ENCODE measurements at regions not wholly inside any gene's neighbourhood (a gene's known extent, or its start where the extent isn't known, plus 50 kb on each side); places are given as distances from the start of the nearest gene placed in this dataset.

- no peak overlapping the region for H3K4me3 ChIP-seq (ENCODE audit: low read length)
- H3K4me3 Mint-ChIP-seq = no peak overlapping the region
- ChIA-PET POLR2A (no interaction called here), CTCF (no interaction called here)
- H3K36me3 Mint-ChIP-seq = peaks cover 0 to 5% (median 2%) of the 10 kb centered on the region in 3 donors
- H3K27me3 Mint-ChIP-seq = peaks cover 16 to 45% of the 10 kb centered on the region in 2 donors
- no peaks in the 10 kb centered on the region for H3K4me1 Mint-ChIP-seq
- no peak for DNase-seq
- H3K27me3 ChIP-seq (ENCODE audit: insufficient read depth, low read length, poor library complexity, severe bottlenecking) = peaks cover 4% of the 10 kb centered on the region
- peaks cover 0 to 10% (median 8%) of the 10 kb centered on the region in 5 donors for H3K9me3 Mint-ChIP-seq
- no peaks in the 10 kb centered on the region for H3K36me3 ChIP-seq (ENCODE audit: insufficient read depth, low read length)
- no peak overlapping the region for H3K27ac ChIP-seq (ENCODE audit: low read depth, low read length)
- H3K4me1 ChIP-seq (ENCODE audit: insufficient read depth, low read length) = no peaks in the 10 kb centered on the region
- H3K27ac Mint-ChIP-seq = no peak overlapping the region
- no peaks in the 10 kb centered on the region for H3K9me3 ChIP-seq (ENCODE audit: low read length)
These were observed 67.5 kb upstream of the STX16 start for GRCh38 chr20:58583586-58583985.

GRCh38 chr20:58583176-58583575, 67.9 kb upstream of the STX16 start:
- Mint-ChIP-seq H3K9me3 (peaks cover 0 to 10% (median 8%) of the 10 kb centered on the region in 5 donors), H3K27me3 (peaks cover 16 to 48% of the 10 kb centered on the region in 2 donors), H3K4me1 (no peaks in the 10 kb centered on the region), H3K4me3 (no peak overlapping the region), H3K36me3 (peaks cover 0 to 5% (median 2%) of the 10 kb centered on the region in 3 donors), H3K27ac (no peak overlapping the region)
- peaks cover 4% of the 10 kb centered on the region for H3K27me3 ChIP-seq (ENCODE audit: insufficient read depth, low read length, poor library complexity, severe bottlenecking)
- no peak overlapping the region for H3K4me3 ChIP-seq (ENCODE audit: low read length)
- no peak overlapping the region for H3K27ac ChIP-seq (ENCODE audit: low read depth, low read length)
- no peaks in the 10 kb centered on the region for H3K36me3 ChIP-seq (ENCODE audit: insufficient read depth, low read length)
- DNase-seq = no peak
- ChIA-PET CTCF (no interaction called here), POLR2A (no interaction called here)
- no peaks in the 10 kb centered on the region for H3K4me1 ChIP-seq (ENCODE audit: insufficient read depth, low read length)
- no peaks in the 10 kb centered on the region for H3K9me3 ChIP-seq (ENCODE audit: low read length)

GRCh38 chr20:58580474-58580835, 65.3 kb upstream of the APCDD1L start:
- ChIA-PET CTCF (no interaction called here), POLR2A (no interaction called here)
- H3K27ac Mint-ChIP-seq = no peak overlapping the region
- peaks cover 15 to 38% of the 10 kb centered on the region in 2 donors for H3K27me3 Mint-ChIP-seq
- no peak for DNase-seq
- H3K36me3 ChIP-seq (ENCODE audit: insufficient read depth, low read length) = no peaks in the 10 kb centered on the region
- no peak overlapping the region for H3K4me3 Mint-ChIP-seq
- peaks cover 0 to 10% (median 8%) of the 10 kb centered on the region in 5 donors for H3K9me3 Mint-ChIP-seq
- no peak overlapping the region for H3K4me3 ChIP-seq (ENCODE audit: low read length)
- no peaks in the 10 kb centered on the region for H3K4me1 ChIP-seq (ENCODE audit: insufficient read depth, low read length)
- H3K27me3 ChIP-seq (ENCODE audit: insufficient read depth, low read length, poor library complexity, severe bottlenecking) = peaks cover 4% of the 10 kb centered on the region
- H3K4me1 Mint-ChIP-seq = no peaks in the 10 kb centered on the region
- H3K27ac ChIP-seq (ENCODE audit: low read depth, low read length) = no peak overlapping the region
- no peaks in the 10 kb centered on the region for H3K9me3 ChIP-seq (ENCODE audit: low read length)
- peaks cover 0 to 5% (median 0%) of the 10 kb centered on the region in 3 donors for H3K36me3 Mint-ChIP-seq

GRCh38 chr20:58579819-58580473, 64.7 kb upstream of the APCDD1L start:
- no peaks in the 10 kb centered on the region for H3K9me3 ChIP-seq (ENCODE audit: low read length)
- H3K36me3 Mint-ChIP-seq = peaks cover 0 to 3% (median 0%) of the 10 kb centered on the region in 3 donors
- peaks cover 4% of the 10 kb centered on the region for H3K27me3 ChIP-seq (ENCODE audit: insufficient read depth, low read length, poor library complexity, severe bottlenecking)
- no peak for DNase-seq
- no peak overlapping the region for H3K4me3 ChIP-seq (ENCODE audit: low read length)
- no peaks in the 10 kb centered on the region for H3K4me1 Mint-ChIP-seq
- no peaks in the 10 kb centered on the region for H3K36me3 ChIP-seq (ENCODE audit: insufficient read depth, low read length)
- H3K27ac Mint-ChIP-seq = no peak overlapping the region
- no peak overlapping the region for H3K27ac ChIP-seq (ENCODE audit: low read depth, low read length)
- no peak overlapping the region for H3K4me3 Mint-ChIP-seq
- peaks cover 0 to 8% (median 8%) of the 10 kb centered on the region in 5 donors for H3K9me3 Mint-ChIP-seq
- CTCF ChIA-PET = no interaction called here
- peaks cover 15 to 38% of the 10 kb centered on the region in 2 donors for H3K27me3 Mint-ChIP-seq
- POLR2A ChIA-PET = no interaction called here
- H3K4me1 ChIP-seq (ENCODE audit: insufficient read depth, low read length) = no peaks in the 10 kb centered on the region

- H3K4me3 ChIP-seq (ENCODE audit: low read length) = no peak overlapping the region
- CTCF ChIA-PET = no interaction called here
- no peak overlapping the region for H3K27ac Mint-ChIP-seq
- H3K9me3 Mint-ChIP-seq = peaks cover 0 to 8% (median 7%) of the 10 kb centered on the region in 5 donors
- H3K4me1 Mint-ChIP-seq = no peaks in the 10 kb centered on the region
- H3K9me3 ChIP-seq (ENCODE audit: low read length) = no peaks in the 10 kb centered on the region
- POLR2A ChIA-PET = no interaction called here
- H3K36me3 ChIP-seq (ENCODE audit: insufficient read depth, low read length) = no peaks in the 10 kb centered on the region
- H3K36me3 Mint-ChIP-seq = no peaks in the 10 kb centered on the region
- no peak for DNase-seq
- no peak overlapping the region for H3K27ac ChIP-seq (ENCODE audit: low read depth, low read length)
- H3K4me3 Mint-ChIP-seq = no peak overlapping the region
- peaks cover 19 to 34% of the 10 kb centered on the region in 2 donors for H3K27me3 Mint-ChIP-seq
- H3K4me1 ChIP-seq (ENCODE audit: insufficient read depth, low read length) = no peaks in the 10 kb centered on the region
- peaks cover 2% of the 10 kb centered on the region for H3K27me3 ChIP-seq (ENCODE audit: insufficient read depth, low read length, poor library complexity, severe bottlenecking)
These were observed 64.0 kb upstream of the APCDD1L start for GRCh38 chr20:58579069-58579818.

- no peaks in the 10 kb centered on the region for H3K4me1 Mint-ChIP-seq
- Histone ChIP-seq H3K36me3 (ENCODE audit: insufficient read depth, low read length) (no peaks in the 10 kb centered on the region), H3K27ac (ENCODE audit: low read depth, low read length) (no peak overlapping the region), H3K4me1 (ENCODE audit: insufficient read depth, low read length) (no peaks in the 10 kb centered on the region), H3K27me3 (ENCODE audit: insufficient read depth, low read length, poor library complexity, severe bottlenecking) (no peaks in the 10 kb centered on the region), H3K9me3 (ENCODE audit: low read length) (no peaks in the 10 kb centered on the region), H3K4me3 (ENCODE audit: low read length) (no peak overlapping the region)
- POLR2A ChIA-PET = no interaction called here
- H3K4me3 Mint-ChIP-seq = no peak overlapping the region
- H3K9me3 Mint-ChIP-seq = peaks cover 0 to 8% (median 7%) of the 10 kb centered on the region in 5 donors
- H3K27me3 Mint-ChIP-seq = peaks cover 16 to 37% of the 10 kb centered on the region in 2 donors
- CTCF ChIA-PET = no interaction called here
- peak overlapping the region in 1 of 8 donors; percentile 54 for H3K27ac Mint-ChIP-seq
- H3K36me3 Mint-ChIP-seq = no peaks in the 10 kb centered on the region
- DNase-seq = no peak
These were observed 62.8 kb upstream of the APCDD1L start for GRCh38 chr20:58577871-58578598.

GRCh38 chr20:58577139-58577806, 62.1 kb upstream of the APCDD1L start:
- Mint-ChIP-seq H3K4me3 (no peak overlapping the region), H3K36me3 (no peaks in the 10 kb centered on the region), H3K27me3 (peaks cover 14 to 38% of the 10 kb centered on the region in 2 donors), H3K9me3 (peaks cover 0 to 8% (median 7%) of the 10 kb centered on the region in 5 donors), H3K4me1 (no peaks in the 10 kb centered on the region), H3K27ac (no peak overlapping the region)
- no peak overlapping the region for H3K4me3 ChIP-seq (ENCODE audit: low read length)
- no peaks in the 10 kb centered on the region for H3K9me3 ChIP-seq (ENCODE audit: low read length)
- H3K27ac ChIP-seq (ENCODE audit: low read depth, low read length) = no peak overlapping the region
- no peak for DNase-seq
- CTCF ChIA-PET = no interaction called here
- POLR2A ChIA-PET = no interaction called here
- no peaks in the 10 kb centered on the region for H3K4me1 ChIP-seq (ENCODE audit: insufficient read depth, low read length)
- H3K36me3 ChIP-seq (ENCODE audit: insufficient read depth, low read length) = no peaks in the 10 kb centered on the region
- no peaks in the 10 kb centered on the region for H3K27me3 ChIP-seq (ENCODE audit: insufficient read depth, low read length, poor library complexity, severe bottlenecking)

- no peaks in the 10 kb centered on the region for H3K36me3 ChIP-seq (ENCODE audit: insufficient read depth, low read length)
- no peak for DNase-seq
- Mint-ChIP-seq H3K36me3 (no peaks in the 10 kb centered on the region), H3K9me3 (peaks cover 0 to 6% (median 4%) of the 10 kb centered on the region in 5 donors), H3K4me1 (no peaks in the 10 kb centered on the region), H3K27me3 (peaks cover 14 to 42% of the 10 kb centered on the region in 2 donors), H3K4me3 (no peak overlapping the region), H3K27ac (peak overlapping the region in 1 of 8 donors; percentile 72)
- H3K27me3 ChIP-seq (ENCODE audit: insufficient read depth, low read length, poor library complexity, severe bottlenecking) = no peaks in the 10 kb centered on the region
- H3K4me3 ChIP-seq (ENCODE audit: low read length) = no peak overlapping the region
- CTCF ChIA-PET = no interaction called here
- POLR2A ChIA-PET = no interaction called here
- H3K27ac ChIP-seq (ENCODE audit: low read depth, low read length) = no peak overlapping the region
- no peaks in the 10 kb centered on the region for H3K9me3 ChIP-seq (ENCODE audit: low read length)
- no peaks in the 10 kb centered on the region for H3K4me1 ChIP-seq (ENCODE audit: insufficient read depth, low read length)
These were observed 61.4 kb upstream of the APCDD1L start for GRCh38 chr20:58576603-58576970.

Measured in CD8-positive, alpha-beta memory T cell (primary cell).